Esophagus squamous epithelium (tissue), 4 donors: ENCODE measurements at regions not wholly inside any gene's neighbourhood (a gene's known extent, or its start where the extent isn't known, plus 50 kb on each side); places are given as distances from the start of the nearest gene placed in this dataset.

Source experiments
- POLR2A ChIP-seq, 4 donors: fragments of 450-650 bp; IDR thresholded peaks; one replicate each; pipeline ENCODE4 v1.6.1; 2017; ENCODE audit warnings: antibody characterized with exemption in 4 of 4, mild to moderate bottlenecking in 4 of 4, moderate library complexity in 3 of 4
- TF ChIP-seq, protein P1 (sequence below), 6 experiments: fragments of 450-650 bp in 4 of 6; fragments of 200-600 bp in 2 of 6; sonication (generic) in 2 of 6; IDR thresholded peaks; one replicate each; pipeline ENCODE4 v1.5.1; 2016 to 2019; ENCODE audit warnings: antibody characterized with exemption in 6 of 6, mild to moderate bottlenecking in 4 of 6, moderate library complexity in 4 of 6

DNA sequence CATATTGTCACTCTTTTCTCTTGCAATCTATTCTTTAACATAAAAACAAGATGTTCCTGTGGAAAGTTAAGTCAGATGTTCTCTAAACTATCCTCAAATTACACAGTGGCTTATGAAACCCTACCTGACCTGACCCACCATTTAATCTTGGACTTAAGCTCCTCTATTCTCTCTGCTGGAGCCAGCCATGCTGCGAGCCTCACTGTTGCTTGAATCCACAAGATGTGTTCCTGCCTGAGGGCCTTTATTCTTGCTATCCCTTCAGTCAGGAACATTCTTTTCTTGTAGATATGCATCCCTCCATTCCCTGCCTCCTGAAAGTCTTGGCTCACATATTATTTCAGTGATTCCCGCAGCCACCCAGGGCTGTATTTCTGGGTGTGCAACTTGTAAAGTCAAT, 283.2 kb downstream of the EPHA7 start:
- TF ChIP-seq, protein P1, sequence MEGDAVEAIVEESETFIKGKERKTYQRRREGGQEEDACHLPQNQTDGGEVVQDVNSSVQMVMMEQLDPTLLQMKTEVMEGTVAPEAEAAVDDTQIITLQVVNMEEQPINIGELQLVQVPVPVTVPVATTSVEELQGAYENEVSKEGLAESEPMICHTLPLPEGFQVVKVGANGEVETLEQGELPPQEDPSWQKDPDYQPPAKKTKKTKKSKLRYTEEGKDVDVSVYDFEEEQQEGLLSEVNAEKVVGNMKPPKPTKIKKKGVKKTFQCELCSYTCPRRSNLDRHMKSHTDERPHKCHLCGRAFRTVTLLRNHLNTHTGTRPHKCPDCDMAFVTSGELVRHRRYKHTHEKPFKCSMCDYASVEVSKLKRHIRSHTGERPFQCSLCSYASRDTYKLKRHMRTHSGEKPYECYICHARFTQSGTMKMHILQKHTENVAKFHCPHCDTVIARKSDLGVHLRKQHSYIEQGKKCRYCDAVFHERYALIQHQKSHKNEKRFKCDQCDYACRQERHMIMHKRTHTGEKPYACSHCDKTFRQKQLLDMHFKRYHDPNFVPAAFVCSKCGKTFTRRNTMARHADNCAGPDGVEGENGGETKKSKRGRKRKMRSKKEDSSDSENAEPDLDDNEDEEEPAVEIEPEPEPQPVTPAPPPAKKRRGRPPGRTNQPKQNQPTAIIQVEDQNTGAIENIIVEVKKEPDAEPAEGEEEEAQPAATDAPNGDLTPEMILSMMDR (IDR thresholded peaks at IDR 0.05): no peak
- no peak for TF ChIP-seq POLR2A (IDR thresholded peaks at IDR 0.05)
